CD4-positive, alpha-beta T cell treated with Interleukin-21 for 1 hour (primary cell): ENCODE measurements at regions not wholly inside any gene's neighbourhood (a gene's known extent, or its start where the extent isn't known, plus 50 kb on each side); places are given as distances from the start of the nearest gene placed in this dataset.
"Not testable (repeated sequence)": the region's sequence is repeated elsewhere in the genome, so short reads cannot be mapped to it uniquely, and the experiment has no call there.

Source experiments
- DNase-seq: peaks from one replicate; pipeline ENCODE4 v3.0.0-alpha.2; 2020

DNA sequence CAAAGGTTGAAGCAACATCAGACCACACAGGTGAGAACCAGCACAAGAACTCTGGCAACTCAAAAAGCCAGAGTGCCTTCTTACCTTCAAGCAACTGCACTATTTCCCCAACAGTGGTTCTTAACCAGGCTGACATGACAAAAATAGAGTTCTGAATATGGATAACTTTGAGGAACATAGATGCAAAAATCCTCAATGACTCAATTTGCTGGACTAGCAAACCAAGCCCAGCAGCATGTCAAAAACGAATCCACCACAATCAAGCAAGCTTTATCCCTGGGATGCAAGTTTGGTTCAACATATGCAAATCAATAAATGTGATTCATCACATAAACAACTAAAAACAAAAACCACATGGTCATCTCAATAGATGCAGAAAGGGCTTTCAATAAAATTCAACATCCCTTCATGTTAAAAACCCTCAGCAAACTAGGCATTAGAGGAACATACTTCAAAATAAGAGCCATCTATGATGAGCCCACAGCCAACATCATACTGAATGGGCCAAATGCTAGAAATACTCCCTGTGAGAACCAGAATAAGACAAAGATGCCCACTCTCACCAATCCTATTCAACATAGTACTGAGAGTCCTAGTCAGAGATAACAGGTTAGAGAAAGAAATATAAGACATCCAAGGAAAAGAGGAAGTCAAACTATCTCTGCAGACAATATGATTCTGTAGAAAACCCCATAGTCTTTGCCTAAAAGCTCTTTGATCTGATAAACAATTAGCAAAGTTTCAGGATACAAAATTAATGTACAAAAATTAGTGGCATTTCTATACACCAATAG lies 110.5 kb upstream of the NBPF19 start:
- DNase-seq: not testable (repeated sequence)

DNA sequence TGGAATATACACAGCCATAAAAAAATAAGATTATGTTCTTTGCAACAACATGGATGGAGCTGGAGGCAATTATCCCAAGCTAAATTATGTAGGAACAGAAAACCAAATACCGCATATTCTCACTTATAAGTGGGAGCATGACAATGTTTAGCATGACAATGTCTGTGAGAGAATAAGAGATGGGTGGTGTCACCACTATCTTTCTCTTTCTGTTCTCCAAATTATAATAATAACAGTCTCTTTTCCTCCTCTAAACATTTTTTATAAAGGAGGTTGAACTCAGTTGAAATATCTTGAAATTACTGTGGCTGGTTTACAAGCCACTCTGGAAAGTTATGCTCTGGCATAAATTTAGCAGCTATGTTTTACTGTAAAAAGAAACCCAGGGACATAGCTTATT lies 108.4 kb upstream of the NBPF19 start:
- DNase-seq: not testable (repeated sequence)

DNA sequence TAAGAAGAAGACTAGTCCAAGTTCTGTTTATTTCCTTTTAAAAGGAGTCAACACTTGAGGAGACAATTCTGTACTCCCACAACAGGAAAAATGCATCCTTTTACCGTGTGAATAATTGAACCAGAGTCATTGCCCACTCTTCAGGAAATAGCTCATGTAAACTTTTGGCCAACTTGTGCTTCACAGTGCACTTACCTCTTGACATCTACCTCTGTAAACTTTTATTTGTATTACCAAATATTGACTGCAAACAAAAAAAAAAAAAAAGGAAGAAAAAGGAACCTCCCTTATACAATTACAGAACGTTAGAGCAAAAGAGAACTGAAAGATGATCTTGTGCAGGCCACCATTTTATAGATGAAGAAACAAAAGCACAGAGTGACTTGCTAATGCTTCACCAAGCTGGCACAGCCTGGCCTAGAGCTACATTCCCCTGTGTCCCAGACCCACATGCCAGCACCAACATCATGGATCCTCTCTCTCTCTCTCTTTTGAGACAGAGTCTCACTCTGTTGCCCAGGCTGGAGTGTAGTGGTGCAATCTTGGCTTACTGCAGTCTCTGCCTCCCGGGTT lies 107.3 kb upstream of the NBPF19 start:
- not testable (repeated sequence) for DNase-seq

DNA sequence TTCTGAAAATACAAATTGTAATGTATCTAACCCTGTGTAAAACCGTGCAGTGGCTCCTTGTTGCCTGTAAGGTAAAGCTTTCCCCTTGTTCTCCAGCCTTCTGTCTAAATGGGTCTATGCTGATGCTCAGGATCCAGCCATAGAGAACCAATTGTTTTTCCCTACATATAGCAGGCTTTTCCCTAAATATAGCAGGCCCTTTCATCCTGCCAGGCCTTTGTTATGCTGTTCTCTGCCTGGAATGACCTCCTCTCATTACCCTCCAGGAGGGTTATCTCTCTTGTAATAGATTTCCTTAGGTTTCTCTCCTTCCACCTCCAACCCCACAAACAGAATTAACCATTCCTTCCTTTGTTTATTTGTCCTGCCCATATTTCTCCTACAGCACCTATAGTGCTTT lies 106.5 kb upstream of the NBPF19 start:
- not testable (repeated sequence) for DNase-seq

DNA sequence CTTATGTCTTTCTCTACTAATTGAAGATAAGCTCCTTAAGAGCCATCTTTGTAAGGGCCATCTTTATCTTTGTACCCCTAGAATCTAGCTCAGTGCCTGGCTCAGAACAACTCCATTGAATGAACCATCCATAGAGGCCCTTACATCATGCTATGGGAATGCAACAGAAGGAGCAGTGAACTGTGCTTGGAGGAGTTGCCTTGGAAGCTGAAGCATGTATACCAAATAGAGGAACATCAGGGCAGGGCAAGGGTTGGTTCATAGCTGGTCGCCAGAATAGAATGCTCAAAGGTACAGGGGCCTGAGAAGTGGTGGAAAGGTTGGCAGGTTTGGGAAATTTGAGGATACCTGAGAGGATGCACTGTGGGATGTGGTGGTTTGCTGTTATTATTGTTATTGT lies 105.8 kb upstream of the NBPF19 start:
- not testable (repeated sequence) for DNase-seq

DNA sequence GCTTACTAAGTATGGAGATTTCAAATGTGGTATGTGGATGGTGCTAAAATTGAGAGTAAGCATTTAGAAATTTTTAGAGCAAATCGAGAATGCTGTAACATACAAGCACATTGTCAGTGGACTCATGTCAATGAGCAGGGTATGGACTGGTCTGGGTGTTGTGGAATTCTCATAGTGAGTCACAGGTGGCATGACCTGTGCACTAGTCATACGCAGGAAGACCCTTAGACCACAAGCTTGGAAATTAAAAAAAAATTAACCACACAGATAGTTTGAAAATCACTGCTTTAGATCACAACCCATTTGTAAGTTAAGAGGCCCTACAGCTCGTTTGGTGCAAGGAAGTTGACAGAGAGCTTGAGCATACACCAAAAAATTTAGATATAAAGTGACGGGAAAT lies 102.9 kb upstream of the NBPF19 start:
- not testable (repeated sequence) for DNase-seq

GRCh38 chr1:149378462-149378861 lies 96.4 kb upstream of the NBPF19 start:
- not testable (repeated sequence) for DNase-seq

- peak; percentile 65 for DNase-seq
Observed at GRCh38 chr1:149390173-149390926, 84.5 kb upstream of the NBPF19 start.

GRCh38 chr1:149390931-149391330 lies 83.9 kb upstream of the NBPF19 start:
- not testable (repeated sequence) for DNase-seq

- DNase-seq: not testable (repeated sequence)
Observed at GRCh38 chr1:149395802-149396201, 79.0 kb upstream of the NBPF19 start.

- not testable (repeated sequence) for DNase-seq
Observed at GRCh38 chr1:149398527-149398926, 76.3 kb upstream of the NBPF19 start.

- not testable (repeated sequence) for DNase-seq
Observed at GRCh38 chr1:149408404-149408803, 66.4 kb upstream of the NBPF19 start.

DNA sequence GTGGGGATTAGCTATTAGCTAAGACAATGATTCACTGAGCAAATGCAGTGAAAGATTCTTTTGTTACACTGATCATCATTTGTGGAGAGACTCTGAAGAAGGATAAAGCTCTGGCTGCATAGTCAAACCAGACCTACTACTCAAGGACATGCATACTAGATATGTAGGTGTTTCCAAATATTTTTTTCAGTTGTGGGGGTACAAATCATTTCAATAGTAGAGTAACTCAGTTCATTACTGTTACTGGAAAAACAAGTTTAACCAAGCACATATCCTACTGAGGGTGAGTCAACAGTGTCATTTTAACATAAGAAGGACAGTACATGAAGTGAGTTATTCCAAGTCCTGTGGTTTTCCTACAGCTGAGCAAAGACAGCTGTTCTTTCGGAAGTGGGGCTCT lies 59.5 kb upstream of the NBPF19 start:
- not testable (repeated sequence) for DNase-seq

- DNase-seq: not testable (repeated sequence)
Observed at GRCh38 chr1:149418782-149419181, 56.1 kb upstream of the NBPF19 start.

GRCh38 chr1:149423122-149423521 lies 51.7 kb upstream of the NBPF19 start:
- not testable (repeated sequence) for DNase-seq
